ENCODE measurements at regions not wholly inside any gene's neighbourhood (a gene's known extent, or its start where the extent isn't known, plus 50 kb on each side); places are given as distances from the start of the nearest gene placed in this dataset.

- ATAC-seq (ENCODE audit: low FRiP score) (no peak), DNase-seq (ENCODE audit: low spot score) (no peak)
- no peak for TF ChIP-seq CTCF (IDR thresholded peaks at IDR 0.05)
These were observed 174.1 kb upstream of the GPR26 start for GRCh38 chr10:123492016-123492415.

- no peak for DNase-seq (ENCODE audit: low spot score)
- ATAC-seq (ENCODE audit: low FRiP score), result no peak
- TF ChIP-seq CTCF (IDR thresholded peaks at IDR 0.05), result no peak
These were observed 171.8 kb upstream of the GPR26 start for GRCh38 chr10:123494301-123494808.

GRCh38 chr10:123496375-123496774, 169.8 kb upstream of the GPR26 start:
- no peak for TF ChIP-seq CTCF (IDR thresholded peaks at IDR 0.05)
- no peak for ATAC-seq (ENCODE audit: low FRiP score)
- DNase-seq (ENCODE audit: low spot score), result no peak

- no peak for TF ChIP-seq CTCF (IDR thresholded peaks at IDR 0.05)
- no peak for DNase-seq (ENCODE audit: low spot score)
- ATAC-seq (ENCODE audit: low FRiP score), result no peak
These were observed 169.0 kb upstream of the GPR26 start for GRCh38 chr10:123496996-123497660.

- DNase-seq (ENCODE audit: low spot score), result no peak
- TF ChIP-seq CTCF (IDR thresholded peaks at IDR 0.05), result no peak
- no peak for ATAC-seq (ENCODE audit: low FRiP score)
These were observed 166.0 kb upstream of the GPR26 start for GRCh38 chr10:123500110-123500509.

- no peak for TF ChIP-seq CTCF (IDR thresholded peaks at IDR 0.05)
- DNase-seq (ENCODE audit: low spot score) (no peak), ATAC-seq (ENCODE audit: low FRiP score) (no peak)
These were observed 165.0 kb upstream of the GPR26 start for GRCh38 chr10:123501148-123501547.

- no peak for TF ChIP-seq CTCF (IDR thresholded peaks at IDR 0.05)
- ATAC-seq (ENCODE audit: low FRiP score) (no peak), DNase-seq (ENCODE audit: low spot score) (no peak)
These were observed 163.2 kb upstream of the GPR26 start for GRCh38 chr10:123502983-123503382.

All from omental fat pad (tissue), 3 donors.